Stomach (tissue), 4 donors: ENCODE measurements at regions not wholly inside any gene's neighbourhood (a gene's known extent, or its start where the extent isn't known, plus 50 kb on each side); places are given as distances from the start of the nearest gene placed in this dataset.

Source experiments
- EP300 ChIP-seq: sonication (generic); formaldehyde crosslinking; IDR thresholded peaks from one replicate; pipeline ENCODE4 v1.6.1; 2017; ENCODE audit warnings: antibody characterized with exemption
- POLR2A ChIP-seq, 4 donors: fragments of 450-650 bp; IDR thresholded peaks; one replicate each; pipeline ENCODE4 v1.6.1; 2016; ENCODE audit warnings: antibody characterized with exemption in 4 of 4, control low read depth in 2 of 4, mild to moderate bottlenecking in 1 of 4, moderate library complexity in 1 of 4
- TF ChIP-seq, protein P1 (sequence below), 7 experiments: fragments of 450-650 bp in 4 of 7; fragments of 200-600 bp in 3 of 7; sonication (generic) in 3 of 7; IDR thresholded peaks; one replicate each; pipeline ENCODE4 v1.5.1; 2016 to 2019; ENCODE audit warnings: antibody characterized with exemption in 7 of 7, control low read depth in 2 of 7, mild to moderate bottlenecking in 1 of 7

GRCh38 chr19:29085206-29085605 is 127.7 kb downstream of the UQCRFS1 start:
- TF ChIP-seq, protein P1, sequence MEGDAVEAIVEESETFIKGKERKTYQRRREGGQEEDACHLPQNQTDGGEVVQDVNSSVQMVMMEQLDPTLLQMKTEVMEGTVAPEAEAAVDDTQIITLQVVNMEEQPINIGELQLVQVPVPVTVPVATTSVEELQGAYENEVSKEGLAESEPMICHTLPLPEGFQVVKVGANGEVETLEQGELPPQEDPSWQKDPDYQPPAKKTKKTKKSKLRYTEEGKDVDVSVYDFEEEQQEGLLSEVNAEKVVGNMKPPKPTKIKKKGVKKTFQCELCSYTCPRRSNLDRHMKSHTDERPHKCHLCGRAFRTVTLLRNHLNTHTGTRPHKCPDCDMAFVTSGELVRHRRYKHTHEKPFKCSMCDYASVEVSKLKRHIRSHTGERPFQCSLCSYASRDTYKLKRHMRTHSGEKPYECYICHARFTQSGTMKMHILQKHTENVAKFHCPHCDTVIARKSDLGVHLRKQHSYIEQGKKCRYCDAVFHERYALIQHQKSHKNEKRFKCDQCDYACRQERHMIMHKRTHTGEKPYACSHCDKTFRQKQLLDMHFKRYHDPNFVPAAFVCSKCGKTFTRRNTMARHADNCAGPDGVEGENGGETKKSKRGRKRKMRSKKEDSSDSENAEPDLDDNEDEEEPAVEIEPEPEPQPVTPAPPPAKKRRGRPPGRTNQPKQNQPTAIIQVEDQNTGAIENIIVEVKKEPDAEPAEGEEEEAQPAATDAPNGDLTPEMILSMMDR (IDR thresholded peaks at IDR 0.05): no peak
- no peak for TF ChIP-seq EP300
- no peak for TF ChIP-seq POLR2A (IDR thresholded peaks at IDR 0.05)
